OCI-LY7 (cell line): ENCODE measurements at regions not wholly inside any gene's neighbourhood (a gene's known extent, or its start where the extent isn't known, plus 50 kb on each side); places are given as distances from the start of the nearest gene placed in this dataset.

Experiments
- CTCF ChIP-seq: fragments of 200-600 bp; sonication (generic); conservative IDR thresholded peaks from 2 replicates; pipeline ENCODE4 v1.5.1; 2014; ENCODE audit warnings: mild to moderate bottlenecking, antibody characterized with exemption, low read length, moderate library complexity, mixed read lengths
- EZH2phosphoT487 ChIP-seq: fragments of 200-600 bp; sonication (generic); IDR thresholded peaks from 2 replicates; pipeline ENCODE4 v1.6.1; 2018; ENCODE audit warnings: low read depth, borderline replicate concordance, mild to moderate bottlenecking, mixed run types, antibody characterized with exemption, low read length, moderate library complexity, mixed read lengths

GRCh38 chr10:8306685-8307364 is 252.3 kb downstream of the GATA3 start:
- no peak for TF ChIP-seq CTCF
- TF ChIP-seq EZH2phosphoT487: no peak
